ENCODE measurements at regions not wholly inside any gene's neighbourhood (a gene's known extent, or its start where the extent isn't known, plus 50 kb on each side); places are given as distances from the start of the nearest gene placed in this dataset.

GRCh38 chr16:50878966-50879615 is 137.2 kb downstream of the CYLD start:
- Histone ChIP-seq H3K4ac (ENCODE audit: low read depth, low read length) (no peak overlapping the region), H3K9ac (ENCODE audit: low read depth, low read length) (no peak overlapping the region), H3K4me2 (ENCODE audit: low read depth, low read length) (no peak overlapping the region), H2AK5ac (ENCODE audit: low read depth, low read length) (no peak overlapping the region), H3K27ac (ENCODE audit: insufficient read depth, low read length) (no peak overlapping the region), H2AK9ac (replicated peaks; ENCODE audit: low read depth, low read length, poor library complexity) (no peak overlapping the region), H3K79me1 (ENCODE audit: low read depth in 1 of 2, low read length in 2 of 2) (no peaks in the 10 kb centered on the region), H3K23ac (ENCODE audit: low read depth, low read length) (no peak overlapping the region), H2AFZ (replicated peaks; ENCODE audit: low read length, poor library complexity) (no peak overlapping the region), H2BK120ac (ENCODE audit: low read depth, low read length) (no peak overlapping the region), H4K5ac (ENCODE audit: low read depth, low read length) (no peak overlapping the region), H3K9me3 (ENCODE audit: control insufficient read depth, insufficient read depth, low read length) (no peaks in the 10 kb centered on the region; the same call in 1 of the 2 replicates), H2BK20ac (ENCODE audit: low read depth, low read length) (no peak overlapping the region), H2BK5ac (ENCODE audit: low read depth, low read length, poor library complexity, severe bottlenecking) (no peak overlapping the region), H3K4me1 (ENCODE audit: control insufficient read depth, insufficient read depth, low read length) (no peaks in the 10 kb centered on the region), H3K27me3 (ENCODE audit: control insufficient read depth, insufficient read depth, low read length) (peaks cover 2% of the 10 kb centered on the region), H3K18ac (ENCODE audit: low read depth, low read length) (no peak overlapping the region), H3K4me3 (ENCODE audit: insufficient read depth, low read depth, low read length) (no peak overlapping the region), H4K91ac (ENCODE audit: insufficient read depth, low read depth, low read length) (no peak overlapping the region), H3K56ac (ENCODE audit: extremely low read depth, insufficient read depth, low read length) (no peak overlapping the region), H2BK15ac (ENCODE audit: low read depth, low read length) (no peak overlapping the region), H3K14ac (replicated peaks; ENCODE audit: low read depth, low read length) (no peak overlapping the region), H3K9me1 (ENCODE audit: insufficient read depth, low read length) (no peaks in the 10 kb centered on the region), H4K20me1 (ENCODE audit: insufficient read depth, low read length) (no peaks in the 10 kb centered on the region), H4K8ac (ENCODE audit: low read depth in 2 of 2, low read length in 2 of 2) (no peak overlapping the region), H3K36me3 (ENCODE audit: control insufficient read depth, insufficient read depth, low read length) (no peaks in the 10 kb centered on the region)
- intact Hi-C loops (cut with micrococcal nuclease): no loop called here
- ChIA-PET POLR2A (ENCODE audit: unreplicated experiment) (no interaction called here), CTCF (no interaction called here)
- TF ChIP-seq USF2 (IDR thresholded peaks at IDR 0.05; ENCODE audit: low read depth, low read length) (no peak), CHD1 (IDR thresholded peaks at IDR 0.05; ENCODE audit: low read depth, low read length) (no peak), ELK1 (IDR thresholded peaks at IDR 0.05; ENCODE audit: borderline replicate concordance, low read depth, low read length) (no peak), RFX5 (IDR thresholded peaks at IDR 0.05; ENCODE audit: low read depth, low read length) (no peak), RAD21 (IDR thresholded peaks at IDR 0.05; ENCODE audit: low read length) (no peak), CEBPB (IDR thresholded peaks at IDR 0.05; ENCODE audit: low read depth, low read length) (no peak), SMC3 (IDR thresholded peaks at IDR 0.05; ENCODE audit: low read depth, low read length) (no peak), CTCF (conservative IDR thresholded peaks at IDR 0.05; ENCODE audit: low read depth, low read length) (no peak), RCOR1 (IDR thresholded peaks at IDR 0.05; ENCODE audit: insufficient replicate concordance, low read length) (no peak), MXI1 (IDR thresholded peaks at IDR 0.05; ENCODE audit: borderline replicate concordance, low read depth, low read length) (no peak), POLR2A (IDR thresholded peaks at IDR 0.05; ENCODE audit: low read depth, low read length) (no peak), MAZ (IDR thresholded peaks at IDR 0.05; ENCODE audit: borderline replicate concordance, low read depth, low read length) (no peak), BHLHE40 (IDR thresholded peaks at IDR 0.05; ENCODE audit: low read depth, low read length) (no peak), NFE2L2 (IDR thresholded peaks at IDR 0.05; ENCODE audit: low read depth, low read length) (no peak), FOS (IDR thresholded peaks at IDR 0.05; ENCODE audit: low read depth, low read length) (no peak), MAFK (IDR thresholded peaks at IDR 0.05; ENCODE audit: low read depth, low read length) (no peak)
- DNase-seq (no peak), ATAC-seq (ENCODE audit: low read depth) (no peak)
- no TSS peak for BruUV-seq (replicated peaks)
- 93% methylated on average over 5 of the region's 15 CpGs; no CpG with 5 or more reads in 1 of the 2 experiments for WGBS, 2 experiments (ENCODE audit: extremely low coverage in 2 of 2, insufficient read length in 1 of 2)
- in situ Hi-C loops (cut with MboI; ENCODE audit: low sequenced_read_pairs): no loop called here
- dilution Hi-C loops (cut with HindIII; ENCODE audit: low sequenced_read_pairs, unreplicated experiment): no loop called here

All from IMR-90 (cell line).